Effector CD8-positive, alpha-beta T cell (primary cell): ENCODE measurements at regions not wholly inside any gene's neighbourhood (a gene's known extent, or its start where the extent isn't known, plus 50 kb on each side); places are given as distances from the start of the nearest gene placed in this dataset.
"Not testable (repeated sequence)": the region's sequence is repeated elsewhere in the genome, so short reads cannot be mapped to it uniquely, and the experiment has no call there.

Experiments used
- DNase-seq: peaks from one replicate; lab custom pipeline; 2025; lab: John Stamatoyannopoulos, UW

DNA sequence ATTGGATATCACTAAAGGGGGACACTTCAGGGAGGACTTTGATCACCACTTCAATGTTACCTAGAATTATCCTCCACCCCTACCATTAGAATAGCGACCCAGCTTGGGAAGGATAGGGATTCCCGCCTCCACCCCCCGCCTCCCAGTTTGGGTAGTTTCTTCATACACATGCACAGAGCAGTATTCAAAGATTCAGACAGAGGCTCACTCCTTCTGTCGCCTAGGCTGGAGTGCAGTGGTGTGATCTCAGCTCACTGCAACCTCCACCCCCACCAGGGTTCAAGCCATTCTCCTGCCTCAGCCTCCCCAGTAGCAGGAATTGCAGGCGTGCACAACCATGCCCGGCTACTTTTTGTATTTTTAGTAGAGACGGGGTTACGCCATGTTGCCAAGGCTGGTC, 1166.1 kb downstream of the TYW1 start:
- DNase-seq, result no peak

DNA sequence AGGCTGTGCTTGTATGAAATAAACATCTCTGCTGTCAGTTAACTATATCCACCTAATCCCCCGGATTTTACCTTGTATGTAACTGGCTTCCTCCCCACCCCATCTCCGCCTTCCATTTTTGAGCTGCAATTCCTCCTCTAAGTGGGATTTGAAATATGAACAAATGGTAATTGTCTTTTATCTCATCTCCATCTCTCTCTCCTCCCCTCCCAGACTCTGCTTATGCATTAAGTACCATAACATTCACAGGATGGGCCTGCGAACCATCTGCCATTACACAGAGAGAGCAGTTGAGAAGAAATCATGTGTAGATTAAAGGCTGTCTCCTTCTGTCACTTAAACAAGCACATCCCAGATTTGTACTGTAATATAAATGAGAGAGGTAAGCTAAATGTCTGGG, 1169.9 kb downstream of the TYW1 start:
- DNase-seq, result no peak

DNA sequence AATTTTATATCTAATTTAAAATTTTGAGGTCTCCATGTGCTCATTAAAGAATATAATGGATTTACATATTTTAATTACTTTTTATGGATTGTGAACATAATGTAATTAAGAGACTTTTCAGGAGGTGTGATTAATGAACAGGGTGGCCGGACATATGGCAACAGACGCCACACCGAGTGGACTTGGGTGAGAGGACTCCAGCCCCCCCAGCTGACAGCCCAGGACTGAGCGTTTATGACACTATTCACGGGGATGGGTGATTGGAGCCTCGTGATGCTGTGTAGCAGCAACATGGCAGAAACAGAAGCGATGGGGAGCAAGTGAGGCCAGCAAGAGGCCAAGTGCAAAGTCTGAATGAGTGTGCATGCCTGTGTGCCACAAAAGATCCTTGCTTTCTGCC, 1176.9 kb downstream of the TYW1 start:
- DNase-seq, result no peak

DNA sequence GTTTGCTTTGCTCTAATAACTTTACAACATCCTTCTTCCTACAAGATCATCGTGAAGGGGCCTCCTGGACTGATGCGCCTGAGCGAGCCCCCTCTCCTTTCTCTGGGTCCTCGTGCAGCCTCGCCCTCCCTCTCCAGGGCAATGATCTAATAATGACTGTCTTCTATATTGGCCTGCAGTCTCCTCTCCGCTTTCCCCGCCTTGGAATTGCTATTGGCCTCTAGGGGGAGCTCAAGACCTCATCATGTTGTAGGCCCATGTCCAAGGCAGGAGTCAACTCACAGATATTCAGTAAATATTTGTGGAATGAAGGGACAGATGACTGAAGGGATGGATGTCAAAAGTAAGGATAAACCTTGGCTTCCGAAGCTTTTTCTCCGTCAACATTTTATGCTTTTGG, 1180.3 kb downstream of the TYW1 start:
- no peak for DNase-seq

DNA sequence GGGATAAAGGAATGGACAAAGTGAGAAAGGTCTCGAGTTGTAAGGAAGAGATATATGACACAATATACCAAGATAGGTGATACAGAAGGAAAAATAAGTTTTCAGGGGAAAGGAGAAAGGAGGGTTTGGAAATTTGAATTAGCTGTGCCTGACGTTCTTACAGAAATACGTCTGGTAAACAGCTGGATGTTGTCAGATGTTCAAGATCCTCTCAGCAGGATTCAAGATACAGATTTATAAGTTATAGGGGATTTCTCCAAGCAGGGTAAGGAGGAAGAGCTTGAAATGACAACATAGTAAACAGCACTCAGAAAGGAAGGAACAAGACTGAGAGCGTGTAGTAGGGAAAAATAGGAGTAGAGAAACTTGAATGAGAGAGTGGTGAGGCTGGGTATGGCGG, 1184.1 kb downstream of the TYW1 start:
- no peak for DNase-seq

DNA sequence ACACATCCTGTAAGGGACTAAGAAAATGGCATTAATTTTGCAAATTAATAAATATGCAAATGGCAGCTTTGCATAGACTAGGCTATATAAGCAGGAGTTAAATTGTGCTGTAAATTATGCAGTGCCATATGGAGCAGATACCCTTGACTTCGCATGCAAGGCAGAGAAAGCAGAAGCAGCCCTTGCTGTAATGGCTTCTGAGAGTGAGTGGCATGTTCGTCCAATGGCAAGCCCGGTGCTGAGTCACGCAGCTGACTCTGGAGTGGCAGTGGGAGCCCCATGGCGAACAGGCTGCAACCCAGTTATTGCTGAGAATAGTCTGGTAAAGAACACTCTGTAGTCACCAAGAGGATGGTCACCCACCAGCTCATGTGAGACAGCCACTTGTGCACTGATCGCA, 1186.5 kb downstream of the TYW1 start:
- DNase-seq, result no peak

DNA sequence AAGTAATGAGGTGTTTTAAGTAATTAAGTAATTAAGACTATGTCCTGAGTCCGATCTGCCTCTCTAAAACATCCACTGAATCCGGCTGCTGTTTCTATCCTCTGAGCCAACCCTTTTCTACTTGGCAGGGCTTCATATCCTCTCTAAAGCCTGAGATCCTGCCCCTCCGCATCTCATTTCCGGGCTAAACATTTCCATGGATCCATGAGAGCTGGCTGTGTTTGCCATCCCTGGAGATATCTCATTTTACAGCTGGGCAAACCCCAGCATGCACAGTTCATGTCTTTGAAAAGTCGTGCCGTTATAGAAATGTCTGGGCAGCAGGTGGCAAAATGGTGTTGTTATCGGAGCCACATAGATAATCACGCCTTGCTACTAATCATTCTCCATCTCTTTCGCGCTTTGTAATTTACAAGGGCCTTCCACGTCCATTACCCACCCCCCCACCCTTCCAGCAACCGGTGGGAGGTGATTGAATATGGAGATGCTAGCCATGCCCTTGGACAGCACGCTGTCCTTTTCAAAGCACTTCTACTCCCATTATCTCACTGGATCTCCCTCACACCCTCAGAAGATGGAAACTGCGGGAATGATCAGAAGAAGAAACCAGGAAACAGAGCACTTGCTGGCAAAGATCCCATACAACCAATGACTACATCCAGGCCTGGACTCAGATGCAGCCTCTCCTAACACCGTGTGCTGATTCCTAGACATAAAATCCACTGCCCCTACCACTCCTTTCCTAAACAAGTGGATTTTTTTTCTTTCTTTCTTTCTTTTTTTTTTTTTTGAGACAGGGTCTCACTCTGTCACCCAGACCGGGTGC, 1189.2 kb downstream of the TYW1 start:
- no peak for DNase-seq

DNA sequence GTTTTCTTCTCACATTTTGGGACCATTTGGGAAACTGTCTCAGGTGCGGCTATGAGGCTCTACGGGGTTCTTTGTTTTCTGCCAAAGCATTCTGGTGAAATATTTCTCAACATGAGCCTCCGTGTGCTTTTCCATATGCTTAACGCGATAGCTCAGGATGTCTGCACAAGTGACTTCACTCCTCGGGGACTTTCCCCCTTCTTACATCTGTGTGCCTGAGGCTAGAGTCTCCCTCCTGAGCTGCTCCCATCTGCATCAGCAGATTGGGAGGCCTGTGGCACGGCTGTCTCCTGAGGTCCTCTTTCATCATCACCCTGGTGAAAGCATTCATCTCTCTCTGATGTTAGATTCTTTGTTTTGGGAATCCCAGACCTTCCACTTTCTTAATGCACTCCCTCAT, 1190.9 kb downstream of the TYW1 start:
- no peak for DNase-seq

DNA sequence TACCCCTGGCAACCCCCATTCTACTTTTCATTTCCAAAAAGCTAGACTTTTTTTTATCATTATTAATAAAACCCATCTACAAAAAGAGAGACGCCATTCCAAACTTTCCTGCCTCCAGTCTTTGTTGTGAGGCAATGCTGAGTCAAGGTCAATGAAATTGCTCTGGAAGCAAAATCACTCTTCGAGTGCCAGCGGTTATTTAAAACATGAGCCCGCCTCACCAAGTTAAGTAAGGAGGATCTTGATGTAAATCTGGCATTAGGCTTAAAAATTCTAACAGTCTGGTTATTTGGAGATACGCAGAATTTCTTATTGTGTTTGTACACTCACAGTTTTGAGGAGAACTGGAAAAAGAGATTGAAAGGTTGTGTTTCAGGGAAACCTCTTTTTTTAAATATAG, 1196.3 kb downstream of the TYW1 start:
- DNase-seq, result no peak

DNA sequence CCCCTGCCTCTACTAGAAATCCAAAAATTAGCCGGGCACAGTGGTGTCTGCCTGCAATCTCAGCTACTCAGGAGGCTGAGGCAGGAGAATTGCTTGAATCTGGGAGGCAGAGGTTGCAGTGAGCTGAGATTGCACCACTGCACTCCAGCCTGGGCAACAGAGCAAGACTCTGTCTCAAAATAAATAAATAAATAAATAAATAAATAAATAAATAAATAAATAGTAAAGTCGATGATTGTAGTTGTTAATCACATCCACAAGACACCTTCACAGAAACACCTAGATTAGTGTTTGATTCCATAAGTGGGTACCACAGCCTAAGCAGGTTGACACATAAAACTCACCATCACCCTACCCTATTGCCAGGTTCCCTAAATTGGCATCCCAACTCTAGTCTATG, 1199.0 kb downstream of the TYW1 start:
- DNase-seq, result not testable (repeated sequence)

DNA sequence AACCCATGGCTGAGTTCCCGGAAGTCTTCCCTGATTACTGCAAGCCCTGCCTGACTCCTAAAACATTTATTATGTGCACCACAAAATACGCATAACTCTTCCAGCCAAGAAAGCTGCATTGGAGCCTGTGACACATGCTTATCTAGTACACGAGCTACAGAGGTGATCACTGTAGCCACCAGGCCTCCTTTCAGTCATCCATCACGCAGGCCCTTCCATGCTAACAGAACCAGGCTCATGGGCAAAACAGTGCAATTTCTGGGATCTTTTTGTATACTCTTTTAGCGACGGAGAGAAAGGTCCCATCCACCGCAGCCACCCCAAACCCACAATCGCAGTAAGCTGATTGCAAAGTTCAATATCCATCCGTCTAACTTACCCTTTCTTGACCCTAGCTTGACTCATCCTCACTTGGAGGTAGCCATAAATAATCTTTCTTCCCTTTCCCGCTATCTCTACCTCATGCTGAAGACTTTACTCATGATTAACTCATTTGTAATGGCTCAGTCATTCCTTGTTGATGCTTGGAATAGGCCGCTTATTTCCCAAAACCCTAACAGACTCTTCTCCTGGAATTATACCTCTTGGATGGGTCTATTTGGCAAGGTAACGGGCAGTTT, 1203.5 kb downstream of the TYW1 start:
- DNase-seq, result no peak

DNA sequence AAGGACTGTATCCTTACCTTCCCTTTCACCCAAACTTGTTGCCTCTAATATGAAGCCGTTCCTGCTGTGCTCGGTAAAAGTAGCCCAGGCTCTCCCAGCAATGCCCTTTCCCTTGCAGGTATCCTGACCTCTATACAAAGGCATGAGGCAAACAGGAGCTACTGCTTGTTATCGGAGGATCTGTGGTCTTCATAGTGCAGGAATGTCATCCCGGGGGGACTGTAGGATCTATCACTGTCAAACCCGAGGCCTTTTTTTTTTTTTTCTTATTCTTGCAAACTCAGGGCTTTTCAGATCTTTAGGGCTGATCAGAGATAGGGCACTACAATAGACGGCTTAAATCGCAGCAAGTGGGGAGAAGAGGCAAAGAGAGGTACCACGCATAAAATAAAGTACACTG, 1206.6 kb downstream of the TYW1 start:
- no peak for DNase-seq

DNA sequence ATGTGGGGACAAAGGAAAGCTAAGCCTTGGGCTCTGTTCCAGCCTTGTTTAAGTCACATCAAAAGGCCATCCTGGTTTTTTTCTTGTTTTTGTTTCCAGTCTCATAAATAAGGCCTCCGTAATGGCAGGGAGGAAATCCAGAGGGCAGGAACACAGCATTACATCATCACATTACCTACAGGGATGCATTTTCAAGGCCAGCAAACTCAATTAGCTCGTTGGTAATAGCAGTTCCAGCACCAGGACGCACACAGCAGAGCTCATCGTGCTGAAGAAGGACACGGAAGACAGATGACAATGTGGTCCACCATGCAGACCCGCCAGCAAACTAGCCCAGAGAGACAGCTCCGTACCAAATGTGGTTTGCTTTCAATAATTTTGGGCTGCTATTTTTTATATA, 1209.2 kb downstream of the TYW1 start:
- no peak for DNase-seq

DNA sequence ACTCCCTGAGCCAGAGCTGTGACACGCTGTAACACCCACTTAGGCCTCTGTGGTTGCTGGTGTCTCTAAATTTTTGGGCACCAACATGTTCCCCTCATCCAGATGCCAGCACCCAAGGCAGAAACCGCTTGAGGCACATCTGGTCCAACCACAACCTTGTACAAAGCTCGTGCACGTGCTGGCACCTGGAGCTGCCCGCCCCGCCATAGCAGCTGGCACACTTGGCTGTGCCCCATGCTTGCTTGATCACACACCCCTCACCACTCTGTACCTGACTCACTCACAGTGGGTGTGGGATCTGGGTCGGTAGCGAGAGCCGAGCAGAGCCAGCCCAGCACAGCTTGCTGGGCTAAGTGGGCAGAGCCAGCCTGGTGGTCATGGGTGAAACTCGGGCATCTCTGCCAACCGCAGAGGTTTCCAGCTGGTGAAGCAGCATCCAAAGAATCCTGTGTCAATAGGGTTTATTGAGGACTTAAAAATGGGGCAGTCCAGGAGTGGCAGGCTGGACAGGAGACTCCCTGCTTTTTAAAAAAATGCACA, 1210.4 kb downstream of the TYW1 start:
- no peak for DNase-seq

DNA sequence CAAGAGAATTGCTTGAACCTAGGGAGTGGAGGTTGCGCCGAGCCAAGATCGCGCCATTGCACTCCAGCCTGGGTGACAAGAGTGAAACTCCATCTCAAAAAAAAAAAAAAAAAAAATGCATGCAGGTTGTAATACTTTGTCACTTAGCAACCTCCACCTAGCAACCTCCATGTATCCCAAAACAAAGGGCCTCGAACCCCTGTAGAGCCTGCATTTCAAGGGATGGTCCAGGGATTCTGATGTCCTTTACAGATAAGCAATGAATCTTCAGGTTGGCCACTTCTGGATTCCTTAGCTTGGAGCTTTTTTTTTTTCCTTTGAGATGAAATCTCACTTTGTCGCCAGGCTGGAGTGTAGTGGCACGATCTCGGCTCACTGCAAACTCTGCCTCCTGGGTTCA, 1211.0 kb downstream of the TYW1 start:
- no peak for DNase-seq

DNA sequence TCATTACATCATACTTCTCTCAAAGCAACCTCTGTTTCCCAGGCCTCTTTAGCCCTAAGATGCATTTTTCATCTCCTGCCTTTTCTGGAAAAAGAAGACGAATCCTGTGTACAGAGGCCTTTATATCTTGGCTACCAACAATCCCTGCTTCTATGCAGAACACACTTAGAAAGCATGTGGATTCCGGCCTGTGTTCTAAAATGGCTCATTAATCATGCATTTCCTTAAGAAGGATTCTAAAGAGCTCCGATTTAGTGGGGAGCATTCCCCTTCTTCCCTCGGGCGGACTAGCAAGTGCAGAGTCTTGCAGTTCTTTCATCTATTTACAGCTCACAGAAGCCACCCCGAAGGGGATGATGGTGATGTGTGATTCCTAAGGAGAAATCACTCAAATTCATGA, 1212.9 kb downstream of the TYW1 start:
- DNase-seq, result no peak

DNA sequence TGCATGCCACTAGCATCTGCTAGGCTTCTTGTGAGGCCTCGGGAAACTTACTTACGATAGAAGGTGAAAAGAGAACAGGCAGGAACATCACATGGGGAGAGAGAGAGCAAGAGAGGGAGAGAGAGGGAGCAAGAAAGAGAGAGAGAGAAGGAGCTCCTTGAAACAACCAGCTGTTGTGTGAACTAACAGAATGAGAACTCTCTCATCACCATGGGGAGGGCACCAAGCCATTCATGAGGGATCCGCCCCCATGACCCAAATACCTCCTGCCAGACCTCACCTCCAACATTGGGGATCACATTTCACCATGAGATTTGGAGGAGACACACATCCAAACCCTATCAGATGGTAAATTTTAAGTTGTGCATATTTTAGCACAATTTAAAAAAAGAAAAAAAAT, 1217.2 kb downstream of the TYW1 start:
- no peak for DNase-seq

DNA sequence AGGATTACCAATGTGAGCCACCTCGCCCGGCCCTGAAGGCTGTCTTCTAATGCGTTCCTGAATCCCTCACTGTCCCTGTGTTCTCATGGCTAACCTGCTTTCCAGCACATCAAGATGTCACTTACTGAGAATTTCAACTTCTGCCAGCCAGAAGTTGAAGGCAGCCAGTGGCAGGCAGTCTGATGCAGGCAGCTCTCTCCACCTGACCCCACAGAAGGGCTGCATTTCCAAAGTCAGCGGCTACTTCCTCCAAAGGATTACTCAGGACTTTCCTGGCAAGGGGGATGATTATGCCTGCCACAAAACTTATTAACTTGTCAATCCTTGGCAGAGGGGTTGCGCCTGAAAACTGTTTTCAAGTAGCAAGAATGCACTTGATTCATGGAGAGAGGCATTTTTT, 1219.4 kb downstream of the TYW1 start:
- no peak for DNase-seq

DNA sequence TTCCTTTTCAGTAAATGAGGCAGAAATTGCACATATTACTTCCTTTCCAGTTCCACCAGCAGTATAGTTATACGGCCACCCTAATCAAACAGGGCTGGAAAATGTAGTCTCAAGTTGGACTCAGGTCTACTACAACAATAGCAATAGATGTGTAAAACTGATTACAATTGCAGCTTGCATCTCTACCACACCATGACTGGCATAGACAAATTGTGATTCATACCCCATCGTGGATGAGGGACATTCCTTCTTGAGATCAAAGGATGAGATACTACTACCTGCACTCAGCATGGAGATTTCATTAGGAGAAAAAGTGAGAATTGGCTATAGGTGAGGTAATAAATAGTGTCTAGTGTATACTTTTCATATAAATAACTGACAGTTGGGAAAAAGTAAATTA, 1220.8 kb downstream of the TYW1 start:
- no peak for DNase-seq

DNA sequence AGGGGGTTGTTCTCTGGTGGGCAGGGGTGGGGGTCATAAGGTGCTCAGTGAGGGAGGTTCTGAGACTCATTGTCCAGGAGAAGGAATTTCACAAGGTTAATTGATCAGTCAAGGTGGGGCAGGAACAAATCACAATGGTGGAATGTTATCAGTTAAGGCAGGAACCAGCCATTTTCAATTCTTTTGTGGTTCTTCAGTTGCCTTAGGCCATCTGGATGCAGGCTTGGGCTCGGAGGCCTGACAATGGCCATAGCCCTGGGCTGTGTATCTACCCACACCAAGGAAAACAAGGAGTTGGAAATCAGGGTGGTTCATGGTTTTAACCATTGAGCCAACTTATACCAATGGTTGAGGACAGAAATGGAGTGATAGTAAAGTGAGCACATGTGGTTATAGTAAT, 1221.8 kb downstream of the TYW1 start:
- no peak for DNase-seq

DNA sequence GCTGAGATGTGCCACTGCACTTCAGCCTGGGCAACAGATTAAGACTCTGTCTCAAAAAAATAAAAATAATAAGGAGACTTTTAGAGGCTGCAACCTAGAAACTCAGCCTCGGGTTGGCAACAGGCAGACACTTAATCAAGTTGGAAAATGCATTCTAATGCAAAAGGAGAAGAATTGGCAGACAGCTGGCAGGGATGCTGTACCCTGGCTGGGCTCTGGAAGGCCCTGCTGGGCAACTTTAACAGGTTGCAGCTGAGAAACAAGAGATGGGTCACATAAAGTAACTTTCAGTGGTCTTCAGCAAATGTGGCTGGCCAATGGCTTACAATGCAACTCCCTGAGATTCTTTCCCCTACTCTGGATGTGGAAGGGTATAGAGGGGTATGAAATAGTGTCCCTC, 1225.7 kb downstream of the TYW1 start:
- DNase-seq, result no peak

DNA sequence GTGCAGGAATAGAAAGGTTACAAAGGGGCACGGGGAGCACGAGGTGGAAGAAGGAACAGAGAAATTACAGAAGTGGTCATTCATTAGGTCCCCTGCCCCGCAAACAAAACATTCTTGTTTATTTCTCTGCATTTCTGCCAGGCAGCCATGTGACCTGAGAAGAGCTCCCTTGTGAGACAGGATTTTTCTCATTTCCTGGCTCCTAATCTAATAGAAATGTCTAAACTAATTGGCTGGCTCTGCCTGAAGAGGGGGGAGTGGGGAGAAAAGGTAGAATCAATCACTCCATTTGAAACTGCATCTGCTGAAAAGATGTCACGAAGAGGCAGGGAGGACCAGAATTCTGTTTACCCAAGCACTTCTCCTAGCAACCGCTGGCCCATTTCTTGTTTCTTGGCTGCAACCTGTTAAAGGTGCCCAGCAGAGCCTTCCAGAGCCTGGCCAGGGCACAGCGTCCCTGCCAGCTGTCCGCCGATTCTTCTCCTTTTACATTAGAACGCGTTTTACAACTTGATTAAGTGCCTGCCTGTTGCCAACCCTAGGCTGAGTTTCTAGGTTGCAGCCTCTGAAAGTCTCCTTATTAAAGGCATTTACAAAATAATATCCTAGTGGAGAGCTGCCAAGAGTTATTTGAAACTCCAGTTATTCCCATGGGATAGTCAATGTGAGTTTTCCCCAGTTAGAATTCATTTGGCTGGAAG, 1227.6 kb downstream of the TYW1 start:
- no peak for DNase-seq

DNA sequence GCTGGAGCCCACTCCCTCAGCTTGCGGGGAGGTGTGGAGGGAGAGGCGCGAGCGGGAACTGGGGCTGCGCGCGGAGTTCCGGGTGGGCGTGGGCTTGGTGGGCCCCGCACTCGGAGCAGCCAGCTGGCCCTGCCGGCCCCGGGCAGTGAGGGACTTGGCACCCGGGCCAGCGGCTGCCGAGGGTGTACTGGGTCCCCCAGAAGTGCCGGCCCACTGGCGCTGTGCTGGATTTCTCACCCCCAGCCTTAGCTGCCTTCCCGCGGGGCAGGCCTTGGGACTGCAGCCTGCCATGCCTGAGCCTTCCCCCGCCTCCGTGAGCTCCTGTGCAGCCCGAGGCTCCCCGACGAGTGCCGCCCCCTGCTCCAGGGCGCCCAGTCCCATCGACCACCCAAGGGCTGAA, 1234.4 kb downstream of the TYW1 start:
- DNase-seq, result not testable (repeated sequence)
